ENCODE measurements at regions not wholly inside any gene's neighbourhood (a gene's known extent, or its start where the extent isn't known, plus 50 kb on each side); places are given as distances from the start of the nearest gene placed in this dataset.
A peak's percentile ranks its signal among the peaks of the same experiment; 100 is the strongest.
"Not testable (repeated sequence)": the region's sequence is repeated elsewhere in the genome, so short reads cannot be mapped to it uniquely, and the experiment has no call there.

- not testable (repeated sequence) for H3K9ac ChIP-seq (ENCODE audit: low read depth, low read length); H3K4me1 ChIP-seq (ENCODE audit: insufficient read depth, low read length)
Measured at GRCh38 chr7:76931441-76931840, 100.7 kb downstream of the SPDYE17 start.

DNA sequence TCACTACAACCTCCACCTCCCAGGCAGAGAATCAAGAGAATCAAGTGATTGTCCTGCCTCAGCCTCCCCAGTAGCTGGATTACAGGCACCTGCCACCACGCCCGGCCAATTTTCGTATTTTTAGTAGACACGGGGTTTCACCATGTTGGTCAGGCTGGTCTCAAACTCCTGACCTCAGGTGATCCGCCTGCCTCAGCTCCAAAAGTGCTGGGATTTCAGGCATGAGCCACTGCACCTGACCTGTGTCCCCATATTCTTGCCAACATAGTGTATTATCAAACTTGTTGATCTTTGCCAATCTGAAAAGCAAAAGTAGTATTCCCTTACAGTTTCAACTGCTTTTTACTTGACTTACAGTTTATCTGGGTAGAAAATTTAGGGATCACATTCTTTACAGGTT, 101.7 kb downstream of the SPDYE17 start:
- H3K79me2 ChIP-seq (ENCODE audit: insufficient read depth, low read length); H3K27ac ChIP-seq (ENCODE audit: low read length); H3K27me3 ChIP-seq (ENCODE audit: insufficient read depth, low read length, poor library complexity); H3K4me2 ChIP-seq (ENCODE audit: insufficient read depth, low read length); H3K4me1 ChIP-seq (ENCODE audit: insufficient read depth, low read length); H3K36me3 ChIP-seq (ENCODE audit: insufficient read depth, low read length); DNase-seq; H2AFZ ChIP-seq (ENCODE audit: low read depth, low read length); H4K20me1 ChIP-seq (ENCODE audit: insufficient read depth, low read length); H3K9ac ChIP-seq (ENCODE audit: low read depth, low read length); H3K9me3 ChIP-seq (ENCODE audit: insufficient read depth, low read length, severe bottlenecking); H3K4me3 ChIP-seq (ENCODE audit: low read depth in 1 of 2, low read length in 2 of 2); ATAC-seq (ENCODE audit: insufficient read depth, low read depth): not testable (repeated sequence)

More at GRCh38 chr7:76931441-76931840, 100.7 kb downstream of the SPDYE17 start:
- ATAC-seq (ENCODE audit: insufficient read depth, low read depth); H3K9me3 ChIP-seq (ENCODE audit: insufficient read depth, low read length, severe bottlenecking); H3K79me2 ChIP-seq (ENCODE audit: insufficient read depth, low read length); H3K4me3 ChIP-seq (ENCODE audit: low read depth in 1 of 2, low read length in 2 of 2); H3K27ac ChIP-seq (ENCODE audit: low read length); H3K36me3 ChIP-seq (ENCODE audit: insufficient read depth, low read length); H4K20me1 ChIP-seq (ENCODE audit: insufficient read depth, low read length); H2AFZ ChIP-seq (ENCODE audit: low read depth, low read length); DNase-seq; H3K27me3 ChIP-seq (ENCODE audit: insufficient read depth, low read length, poor library complexity); H3K4me2 ChIP-seq (ENCODE audit: insufficient read depth, low read length): not testable (repeated sequence)

GRCh38 chr7:76928751-76929150, 103.4 kb downstream of the SPDYE17 start:
- not testable (repeated sequence) for DNase-seq; H3K79me2 ChIP-seq (ENCODE audit: insufficient read depth, low read length); H2AFZ ChIP-seq (ENCODE audit: low read depth, low read length); H4K20me1 ChIP-seq (ENCODE audit: insufficient read depth, low read length); ATAC-seq (ENCODE audit: insufficient read depth, low read depth); H3K4me1 ChIP-seq (ENCODE audit: insufficient read depth, low read length); H3K27me3 ChIP-seq (ENCODE audit: insufficient read depth, low read length, poor library complexity); H3K27ac ChIP-seq (ENCODE audit: low read length); H3K9ac ChIP-seq (ENCODE audit: low read depth, low read length); H3K9me3 ChIP-seq (ENCODE audit: insufficient read depth, low read length, severe bottlenecking); H3K36me3 ChIP-seq (ENCODE audit: insufficient read depth, low read length); H3K4me2 ChIP-seq (ENCODE audit: insufficient read depth, low read length); H3K4me3 ChIP-seq (ENCODE audit: low read depth in 1 of 2, low read length in 2 of 2)

- ATAC-seq (ENCODE audit: insufficient read depth, low read depth); H3K4me3 ChIP-seq (ENCODE audit: low read depth in 1 of 2, low read length in 2 of 2); H3K9me3 ChIP-seq (ENCODE audit: insufficient read depth, low read length, severe bottlenecking); H3K36me3 ChIP-seq (ENCODE audit: insufficient read depth, low read length); DNase-seq; H3K79me2 ChIP-seq (ENCODE audit: insufficient read depth, low read length); H2AFZ ChIP-seq (ENCODE audit: low read depth, low read length); H3K27ac ChIP-seq (ENCODE audit: low read length); H3K4me2 ChIP-seq (ENCODE audit: insufficient read depth, low read length); H3K4me1 ChIP-seq (ENCODE audit: insufficient read depth, low read length); H4K20me1 ChIP-seq (ENCODE audit: insufficient read depth, low read length); H3K27me3 ChIP-seq (ENCODE audit: insufficient read depth, low read length, poor library complexity); H3K9ac ChIP-seq (ENCODE audit: low read depth, low read length): not testable (repeated sequence)
Measured at GRCh38 chr7:76927741-76928393, 104.3 kb downstream of the SPDYE17 start.

- H3K4me3 ChIP-seq (ENCODE audit: low read depth in 1 of 2, low read length in 2 of 2); H2AFZ ChIP-seq (ENCODE audit: low read depth, low read length); H3K27ac ChIP-seq (ENCODE audit: low read length); H3K9ac ChIP-seq (ENCODE audit: low read depth, low read length); H3K79me2 ChIP-seq (ENCODE audit: insufficient read depth, low read length); H3K4me2 ChIP-seq (ENCODE audit: insufficient read depth, low read length); H4K20me1 ChIP-seq (ENCODE audit: insufficient read depth, low read length); DNase-seq; H3K36me3 ChIP-seq (ENCODE audit: insufficient read depth, low read length); H3K27me3 ChIP-seq (ENCODE audit: insufficient read depth, low read length, poor library complexity); ATAC-seq (ENCODE audit: insufficient read depth, low read depth); H3K4me1 ChIP-seq (ENCODE audit: insufficient read depth, low read length); H3K9me3 ChIP-seq (ENCODE audit: insufficient read depth, low read length, severe bottlenecking): not testable (repeated sequence)
Measured at GRCh38 chr7:76926416-76926815, 105.7 kb downstream of the SPDYE17 start.

DNA sequence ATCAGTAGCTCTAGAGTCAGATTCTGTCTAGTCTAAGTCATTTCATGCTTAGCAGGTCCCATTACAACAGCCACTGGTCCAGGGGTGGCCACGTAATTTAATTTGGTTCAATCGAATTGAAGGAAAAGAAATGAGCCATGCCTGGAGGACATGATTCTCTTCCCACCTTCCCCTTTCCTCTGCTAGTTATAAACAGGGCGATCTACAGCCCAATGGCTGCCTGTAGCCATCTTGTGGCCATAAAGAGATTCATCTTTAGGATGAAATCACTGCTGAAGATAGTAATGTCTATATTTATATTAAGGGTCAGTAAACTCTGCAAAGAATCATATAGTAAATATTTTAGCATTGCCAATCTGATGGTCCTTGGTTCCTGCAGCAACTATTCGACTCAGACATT, 107.4 kb downstream of the SPDYE17 start:
- not testable (repeated sequence) for H3K4me1 ChIP-seq (ENCODE audit: insufficient read depth, low read length); H3K9me3 ChIP-seq (ENCODE audit: insufficient read depth, low read length, severe bottlenecking); H3K79me2 ChIP-seq (ENCODE audit: insufficient read depth, low read length); H3K4me3 ChIP-seq (ENCODE audit: low read depth in 1 of 2, low read length in 2 of 2); H3K36me3 ChIP-seq (ENCODE audit: insufficient read depth, low read length); H4K20me1 ChIP-seq (ENCODE audit: insufficient read depth, low read length); ATAC-seq (ENCODE audit: insufficient read depth, low read depth); DNase-seq; H2AFZ ChIP-seq (ENCODE audit: low read depth, low read length); H3K9ac ChIP-seq (ENCODE audit: low read depth, low read length); H3K27ac ChIP-seq (ENCODE audit: low read length); H3K4me2 ChIP-seq (ENCODE audit: insufficient read depth, low read length); H3K27me3 ChIP-seq (ENCODE audit: insufficient read depth, low read length, poor library complexity)
- TF ChIP-seq, protein P1, sequence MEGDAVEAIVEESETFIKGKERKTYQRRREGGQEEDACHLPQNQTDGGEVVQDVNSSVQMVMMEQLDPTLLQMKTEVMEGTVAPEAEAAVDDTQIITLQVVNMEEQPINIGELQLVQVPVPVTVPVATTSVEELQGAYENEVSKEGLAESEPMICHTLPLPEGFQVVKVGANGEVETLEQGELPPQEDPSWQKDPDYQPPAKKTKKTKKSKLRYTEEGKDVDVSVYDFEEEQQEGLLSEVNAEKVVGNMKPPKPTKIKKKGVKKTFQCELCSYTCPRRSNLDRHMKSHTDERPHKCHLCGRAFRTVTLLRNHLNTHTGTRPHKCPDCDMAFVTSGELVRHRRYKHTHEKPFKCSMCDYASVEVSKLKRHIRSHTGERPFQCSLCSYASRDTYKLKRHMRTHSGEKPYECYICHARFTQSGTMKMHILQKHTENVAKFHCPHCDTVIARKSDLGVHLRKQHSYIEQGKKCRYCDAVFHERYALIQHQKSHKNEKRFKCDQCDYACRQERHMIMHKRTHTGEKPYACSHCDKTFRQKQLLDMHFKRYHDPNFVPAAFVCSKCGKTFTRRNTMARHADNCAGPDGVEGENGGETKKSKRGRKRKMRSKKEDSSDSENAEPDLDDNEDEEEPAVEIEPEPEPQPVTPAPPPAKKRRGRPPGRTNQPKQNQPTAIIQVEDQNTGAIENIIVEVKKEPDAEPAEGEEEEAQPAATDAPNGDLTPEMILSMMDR (IDR thresholded peaks at IDR 0.05; ENCODE audit: borderline replicate concordance, extremely low read depth, low read length, poor library complexity, severe bottlenecking) = peak; percentile 18

GRCh38 chr7:76918619-76919018, 113.5 kb downstream of the SPDYE17 start:
- not testable (repeated sequence) for H3K27ac ChIP-seq (ENCODE audit: low read length); H2AFZ ChIP-seq (ENCODE audit: low read depth, low read length); DNase-seq; H3K4me1 ChIP-seq (ENCODE audit: insufficient read depth, low read length); ATAC-seq (ENCODE audit: insufficient read depth, low read depth); H3K4me3 ChIP-seq (ENCODE audit: low read depth in 1 of 2, low read length in 2 of 2); H3K27me3 ChIP-seq (ENCODE audit: insufficient read depth, low read length, poor library complexity); H3K79me2 ChIP-seq (ENCODE audit: insufficient read depth, low read length); H3K4me2 ChIP-seq (ENCODE audit: insufficient read depth, low read length); H3K9ac ChIP-seq (ENCODE audit: low read depth, low read length); H4K20me1 ChIP-seq (ENCODE audit: insufficient read depth, low read length); H3K36me3 ChIP-seq (ENCODE audit: insufficient read depth, low read length); H3K9me3 ChIP-seq (ENCODE audit: insufficient read depth, low read length, severe bottlenecking)

GRCh38 chr7:76914361-76914760, 117.8 kb downstream of the SPDYE17 start:
- ATAC-seq (ENCODE audit: insufficient read depth, low read depth); H3K4me2 ChIP-seq (ENCODE audit: insufficient read depth, low read length): not testable (repeated sequence)

More at GRCh38 chr7:76914361-76914760, 117.8 kb downstream of the SPDYE17 start:
- not testable (repeated sequence) for H3K4me1 ChIP-seq (ENCODE audit: insufficient read depth, low read length); H3K27me3 ChIP-seq (ENCODE audit: insufficient read depth, low read length, poor library complexity); H3K79me2 ChIP-seq (ENCODE audit: insufficient read depth, low read length); DNase-seq; H3K36me3 ChIP-seq (ENCODE audit: insufficient read depth, low read length); H3K9ac ChIP-seq (ENCODE audit: low read depth, low read length); H3K9me3 ChIP-seq (ENCODE audit: insufficient read depth, low read length, severe bottlenecking); H4K20me1 ChIP-seq (ENCODE audit: insufficient read depth, low read length); H3K27ac ChIP-seq (ENCODE audit: low read length); H3K4me3 ChIP-seq (ENCODE audit: low read depth in 1 of 2, low read length in 2 of 2); H2AFZ ChIP-seq (ENCODE audit: low read depth, low read length)

Measured in DND-41 (cell line).